Activated CD4-positive, alpha-beta T cell treated with anti-CD3 and anti-CD28 coated beads for 24 hours (primary cell): ENCODE measurements at regions not wholly inside any gene's neighbourhood (a gene's known extent, or its start where the extent isn't known, plus 50 kb on each side); places are given as distances from the start of the nearest gene placed in this dataset.

ENCODE experiments used
- DNase-seq, 2 donors: peaks; one replicate each; pipeline ENCODE4 v3.0.0-alpha.2; 2020; ENCODE audit warnings: low read depth in 2 of 2

GRCh38 chr9:118187408-118187807 lies 483.2 kb downstream of the TLR4 start:
- DNase-seq: no peak

GRCh38 chr9:118189615-118190014 lies 485.4 kb downstream of the TLR4 start:
- no peak for DNase-seq

GRCh38 chr9:118192807-118193206 lies 488.6 kb downstream of the TLR4 start:
- DNase-seq: no peak

GRCh38 chr9:118209343-118209742 lies 505.1 kb downstream of the TLR4 start:
- DNase-seq: no peak

- no peak for DNase-seq
These were observed 511.3 kb downstream of the TLR4 start for GRCh38 chr9:118215549-118215948.

GRCh38 chr9:118222375-118222774 lies 518.2 kb downstream of the TLR4 start:
- no peak for DNase-seq

GRCh38 chr9:118223111-118223510 lies 518.9 kb downstream of the TLR4 start:
- no peak for DNase-seq

- no peak for DNase-seq
These were observed 526.1 kb downstream of the TLR4 start for GRCh38 chr9:118230329-118230728.

GRCh38 chr9:118236625-118237024 lies 532.4 kb downstream of the TLR4 start:
- DNase-seq: no peak

GRCh38 chr9:118238139-118238538 lies 533.9 kb downstream of the TLR4 start:
- DNase-seq: no peak

GRCh38 chr9:118252027-118252426 lies 547.8 kb downstream of the TLR4 start:
- DNase-seq: no peak

GRCh38 chr9:118262191-118262590 lies 558.0 kb downstream of the TLR4 start:
- DNase-seq: no peak

GRCh38 chr9:118263949-118264348 lies 559.7 kb downstream of the TLR4 start:
- no peak for DNase-seq

GRCh38 chr9:118268046-118268445 lies 563.8 kb downstream of the TLR4 start:
- no peak for DNase-seq

- DNase-seq: no peak
These were observed 565.4 kb downstream of the TLR4 start for GRCh38 chr9:118269623-118270022.

GRCh38 chr9:118271331-118271730 lies 567.1 kb downstream of the TLR4 start:
- no peak for DNase-seq

- DNase-seq: no peak
These were observed 567.7 kb downstream of the TLR4 start for GRCh38 chr9:118271936-118272335.

- no peak for DNase-seq
These were observed 568.8 kb downstream of the TLR4 start for GRCh38 chr9:118273048-118273447.

GRCh38 chr9:118276784-118277183 lies 572.6 kb downstream of the TLR4 start:
- no peak for DNase-seq

- DNase-seq: no peak
These were observed 577.6 kb downstream of the TLR4 start for GRCh38 chr9:118281772-118282171.

- no peak for DNase-seq
These were observed 579.3 kb downstream of the TLR4 start for GRCh38 chr9:118283488-118283887.

- DNase-seq: no peak
These were observed 585.9 kb downstream of the TLR4 start for GRCh38 chr9:118290116-118290515.

GRCh38 chr9:118295413-118295812 lies 591.2 kb downstream of the TLR4 start:
- DNase-seq: no peak

- no peak for DNase-seq
These were observed 598.5 kb downstream of the TLR4 start for GRCh38 chr9:118302721-118303120.

GRCh38 chr9:118303216-118303615 lies 599.0 kb downstream of the TLR4 start:
- no peak for DNase-seq
